Heart right ventricle (tissue), 16 donors: ENCODE measurements at regions not wholly inside any gene's neighbourhood (a gene's known extent, or its start where the extent isn't known, plus 50 kb on each side); places are given as distances from the start of the nearest gene placed in this dataset.

Source experiments
- ATAC-seq, 8 donors: fragments of 200-7000 bp; cut with Tn5 transposase; one replicate each; pipeline ENCODE4 v1.9.1; 2020; ENCODE audit warnings: mild to moderate bottlenecking in 8 of 8, moderate library complexity in 8 of 8, moderate number of reproducible peaks in 1 of 8
- DNase-seq, 2 donors: peaks; one replicate each; pipeline ENCODE4 v3.0.0-alpha.2; 2020
- H3K27ac ChIP-seq, 10 donors: fragments of 200-600 bp; sonication (generic) in 2 of 10; one replicate each; pipeline versions ENCODE4 v1.5.0 to v1.8.0; 2020 to 2022; ENCODE audit warnings: mild to moderate bottlenecking in 3 of 10
- H3K27me3 ChIP-seq, 7 donors: fragments of 200-600 bp; one replicate each; pipeline ENCODE4 v1.8.0; 2021 to 2022; ENCODE audit warnings: mild to moderate bottlenecking in 2 of 7
- H3K36me3 ChIP-seq, 9 donors: fragments of 200-600 bp; sonication (generic) in 1 of 9; one replicate each; pipeline versions ENCODE4 v1.5.0 to v1.8.0; 2020 to 2022; ENCODE audit warnings: mild to moderate bottlenecking in 2 of 9
- H3K4me1 ChIP-seq, 9 donors: fragments of 200-600 bp; sonication (generic) in 1 of 9; one replicate each; pipeline versions ENCODE4 v1.5.0 to v1.8.0; 2020 to 2022; ENCODE audit warnings: mild to moderate bottlenecking in 4 of 9
- H3K4me3 ChIP-seq, 10 donors: fragments of 200-600 bp; sonication (generic) in 2 of 10; one replicate each; pipeline versions ENCODE4 v1.5.0 to v1.8.0; 2020 to 2022; ENCODE audit warnings: mild to moderate bottlenecking in 7 of 10, moderate library complexity in 2 of 10
- H3K9me3 ChIP-seq, 11 donors: fragments of 200-600 bp in 10 of 11; sonication (generic) in 2 of 11; one replicate each; pipeline versions ENCODE4 v1.5.0 to v1.8.0; 2013 to 2022; ENCODE audit warnings: mild to moderate bottlenecking in 2 of 11, control low read depth in 1 of 11, moderate library complexity in 1 of 11
- CTCF ChIP-seq, 9 donors: fragments of 200-600 bp; sonication (generic) in 2 of 9; IDR thresholded peaks; one replicate each; pipeline versions ENCODE4 v1.5.0 to v1.8.0; 2021 to 2022; ENCODE audit warnings: antibody characterized with exemption in 9 of 9, mild to moderate bottlenecking in 5 of 9, moderate library complexity in 1 of 9
- WGBS, 2 donors: extraction: QIAGEN DNeasy Blood & Tissue Kit; methylation state at CpG; one replicate each; pipeline ENCODE4 v1.1.7; 2013; ENCODE audit warnings: inconsistent platforms in 1 of 2; 5-methylcytosine and 5-hydroxymethylcytosine counted together
- intact Hi-C, 10 donors: fragments of 100-400 bp; cut with DNase I; formaldehyde crosslinking; loops; one replicate each; pipeline versions ENCODE4 v1.11.1 to v1.14.2; 2022
- donor health status: Arrhythmogenic right ventricular cardiomyopathy.
- donor health status: ischemic (EF 13 %, LVEDD 7.1; RV severe dilation, severe dysfunction).
- donor health status: healthy with polysubstance abuse.
- donor health status: DM: no; HTN: yes; CAD: no.
- donor health status: DM: no; HTN: no; CAD: no.
- donor health status: ischemic (EF 25% LVEDD 6.9; RV normal size, moderate dysfunction).
- donor health status: ischemic (EF 25% LVEDD 5.7; RV mildly dilated, moderate dysfunction).
- donor health status: healthy.
- donor health status: DM: yes; HTN: yes; CAD: no.
- donor health status: Ischemic cardiomyopathy.
- donor health status: ischemic (EF 35%, LVEDD 5.7; RV mildly dilated, moderate dysfunction).
- donor health status: nonischemic (EF 11% LVEDD 7.7; RV severe dilation, severe dysfunction).
- donor health status: DM: yes; HTN: yes; CAD: no.
- donor health status: PGD.
- donor health status: ischemic (EF 29% LVEDD 5.4; RV normal size, mild dysfunction).
- donor health status: nonischemic (EF 23%, LVEDD 6.1; RV moderate dilation, normal function).

- Histone ChIP-seq H3K9me3 (no peaks in the 10 kb centered on the region), H3K4me3 (no peak overlapping the region), H3K4me1 (peaks cover 0 to 7% (median 0%) of the 10 kb centered on the region in 9 donors), H3K36me3 (no peaks in the 10 kb centered on the region), H3K27ac (peak overlapping the region in 1 of 10 donors; percentile 4), H3K27me3 (peaks cover 0 to 3% (median 0%) of the 10 kb centered on the region in 7 donors)
- DNase-seq (peak in 1 of 2 donors; percentile 9), ATAC-seq (peak in 7 of 8 donors; percentile 38 to 86 (median 57))
- WGBS, 2 donors: 24 to 39% methylated on average over 4 of the region's 4 CpGs
- intact Hi-C loops: no loop called here
- no peak for TF ChIP-seq CTCF (IDR thresholded peaks at IDR 0.05)
Measured at GRCh38 chr1:87902830-87903229, 574.1 kb downstream of the LMO4 start.

GRCh38 chr1:87903242-87903641 is 574.6 kb downstream of the LMO4 start:
- H3K36me3 ChIP-seq: no peaks in the 10 kb centered on the region
- H3K4me1 ChIP-seq: peaks cover 0 to 7% (median 0%) of the 10 kb centered on the region in 9 donors
- no peak overlapping the region for H3K4me3 ChIP-seq
- DNase-seq (no peak), ATAC-seq (peak in 1 of 8 donors; percentile 31)
- TF ChIP-seq CTCF (IDR thresholded peaks at IDR 0.05): no peak
- no peaks in the 10 kb centered on the region for H3K9me3 ChIP-seq
- intact Hi-C loops: no loop called here
- peak overlapping the region in 1 of 10 donors; percentile 4 for H3K27ac ChIP-seq
- H3K27me3 ChIP-seq: peaks cover 0 to 3% (median 0%) of the 10 kb centered on the region in 7 donors

- Histone ChIP-seq H3K27ac (no peak overlapping the region), H3K4me1 (peaks cover 0 to 7% (median 0%) of the 10 kb centered on the region in 9 donors), H3K36me3 (no peaks in the 10 kb centered on the region), H3K9me3 (no peaks in the 10 kb centered on the region), H3K4me3 (no peak overlapping the region), H3K27me3 (peaks cover 0 to 3% (median 0%) of the 10 kb centered on the region in 7 donors)
- intact Hi-C loops: no loop called here
- DNase-seq (no peak), ATAC-seq (no peak)
- no peak for TF ChIP-seq CTCF (IDR thresholded peaks at IDR 0.05)
Measured at GRCh38 chr1:87904651-87905050, 576.0 kb downstream of the LMO4 start.

GRCh38 chr1:87905651-87906050 is 577.0 kb downstream of the LMO4 start:
- Histone ChIP-seq H3K4me1 (peaks cover 0 to 7% (median 0%) of the 10 kb centered on the region in 9 donors), H3K36me3 (no peaks in the 10 kb centered on the region), H3K27ac (no peak overlapping the region), H3K4me3 (no peak overlapping the region), H3K27me3 (peaks cover 0 to 3% (median 0%) of the 10 kb centered on the region in 7 donors), H3K9me3 (no peaks in the 10 kb centered on the region)
- intact Hi-C loops: no loop called here
- no peak for TF ChIP-seq CTCF (IDR thresholded peaks at IDR 0.05)
- DNase-seq: no peak
- 57 to 58% methylated on average over 4 of the region's 4 CpGs for WGBS, 2 donors
- ATAC-seq: no peak
